ENCODE measurements at regions not wholly inside any gene's neighbourhood (a gene's known extent, or its start where the extent isn't known, plus 50 kb on each side); places are given as distances from the start of the nearest gene placed in this dataset.

DNA sequence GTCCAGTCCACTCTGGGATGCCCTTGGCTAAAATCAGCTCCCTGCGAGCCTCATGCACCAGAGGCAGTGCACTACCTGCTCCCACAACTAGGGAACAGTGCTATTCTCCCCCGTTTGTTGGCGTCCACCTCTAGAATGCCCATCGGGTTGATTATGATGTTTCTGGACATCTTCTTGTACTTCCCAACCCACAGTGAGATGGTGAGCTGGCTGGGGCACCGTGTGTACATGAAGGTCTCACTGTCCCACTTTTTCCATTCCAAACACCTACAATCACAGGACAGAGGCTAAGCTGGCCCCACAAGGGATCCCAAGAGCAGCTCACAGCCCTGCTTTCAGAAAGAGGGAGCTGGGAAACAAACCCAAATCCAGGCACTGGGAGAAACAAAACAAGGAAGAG lies 126.2 kb upstream of the ZNF92 start:
- no peak for ATAC-seq (ENCODE audit: low read depth)
- Histone ChIP-seq H3K9me3 (ENCODE audit: severe bottlenecking) (no peaks in the 10 kb centered on the region), H3K27me3 (ENCODE audit: insufficient read depth, poor library complexity, severe bottlenecking) (no peaks in the 10 kb centered on the region), H3K27ac (ENCODE audit: poor library complexity, severe bottlenecking) (no peak overlapping the region), H3K4me1 (ENCODE audit: insufficient read depth, poor library complexity, severe bottlenecking) (no peaks in the 10 kb centered on the region), H3K36me3 (ENCODE audit: low read depth) (no peaks in the 10 kb centered on the region), H3K4me3 (ENCODE audit: severe bottlenecking) (no peak overlapping the region)
- TF ChIP-seq, protein P1, sequence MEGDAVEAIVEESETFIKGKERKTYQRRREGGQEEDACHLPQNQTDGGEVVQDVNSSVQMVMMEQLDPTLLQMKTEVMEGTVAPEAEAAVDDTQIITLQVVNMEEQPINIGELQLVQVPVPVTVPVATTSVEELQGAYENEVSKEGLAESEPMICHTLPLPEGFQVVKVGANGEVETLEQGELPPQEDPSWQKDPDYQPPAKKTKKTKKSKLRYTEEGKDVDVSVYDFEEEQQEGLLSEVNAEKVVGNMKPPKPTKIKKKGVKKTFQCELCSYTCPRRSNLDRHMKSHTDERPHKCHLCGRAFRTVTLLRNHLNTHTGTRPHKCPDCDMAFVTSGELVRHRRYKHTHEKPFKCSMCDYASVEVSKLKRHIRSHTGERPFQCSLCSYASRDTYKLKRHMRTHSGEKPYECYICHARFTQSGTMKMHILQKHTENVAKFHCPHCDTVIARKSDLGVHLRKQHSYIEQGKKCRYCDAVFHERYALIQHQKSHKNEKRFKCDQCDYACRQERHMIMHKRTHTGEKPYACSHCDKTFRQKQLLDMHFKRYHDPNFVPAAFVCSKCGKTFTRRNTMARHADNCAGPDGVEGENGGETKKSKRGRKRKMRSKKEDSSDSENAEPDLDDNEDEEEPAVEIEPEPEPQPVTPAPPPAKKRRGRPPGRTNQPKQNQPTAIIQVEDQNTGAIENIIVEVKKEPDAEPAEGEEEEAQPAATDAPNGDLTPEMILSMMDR (IDR thresholded peaks at IDR 0.05; ENCODE audit: poor library complexity, severe bottlenecking), result no peak
- DNase-seq (ENCODE audit: low spot score), result no peak

DNA sequence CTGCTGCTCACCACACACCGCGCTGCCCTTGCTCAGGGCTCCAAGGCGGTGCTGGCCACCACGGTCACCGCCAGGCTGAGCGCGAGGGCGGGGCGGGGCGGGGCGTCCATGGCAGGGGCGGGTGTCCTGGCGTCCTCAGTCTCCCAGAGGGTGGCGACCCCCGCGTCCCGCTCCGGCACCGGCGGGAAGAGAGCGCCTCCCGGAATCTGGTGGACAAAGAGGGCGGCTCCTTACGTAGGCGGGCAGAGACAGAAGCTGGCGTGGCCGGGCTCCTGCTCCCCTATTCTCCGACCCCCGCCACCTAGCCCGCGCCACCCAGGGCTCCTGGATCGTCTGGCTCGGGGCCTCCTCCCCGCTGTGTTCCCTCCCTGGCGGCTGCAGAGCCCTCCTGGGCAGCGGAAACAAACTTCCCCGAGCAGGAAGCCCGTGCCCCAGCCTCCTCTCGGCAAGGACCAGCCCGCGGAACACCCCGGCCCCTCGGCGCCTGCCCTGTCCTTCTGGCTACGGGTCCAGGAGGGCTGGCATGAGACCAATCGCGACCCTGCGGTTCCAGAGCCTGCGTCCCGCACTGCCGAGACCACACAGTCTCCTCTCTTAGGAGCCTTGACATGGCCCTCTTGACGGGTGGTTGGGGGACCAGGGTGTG lies 133.8 kb upstream of the ZNF92 start:
- Histone ChIP-seq H3K27ac (ENCODE audit: poor library complexity, severe bottlenecking) (no peak overlapping the region), H3K9me3 (ENCODE audit: severe bottlenecking) (no peaks in the 10 kb centered on the region), H3K27me3 (ENCODE audit: insufficient read depth, poor library complexity, severe bottlenecking) (no peaks in the 10 kb centered on the region), H3K36me3 (ENCODE audit: low read depth) (no peaks in the 10 kb centered on the region), H3K4me1 (ENCODE audit: insufficient read depth, poor library complexity, severe bottlenecking) (no peaks in the 10 kb centered on the region), H3K4me3 (ENCODE audit: severe bottlenecking) (peak overlapping the region; percentile 31)
- ATAC-seq (ENCODE audit: low read depth), result peak; percentile 81
- no peak for DNase-seq (ENCODE audit: low spot score)
- TF ChIP-seq, protein P1 (IDR thresholded peaks at IDR 0.05; ENCODE audit: poor library complexity, severe bottlenecking), result peak; percentile 1

DNA sequence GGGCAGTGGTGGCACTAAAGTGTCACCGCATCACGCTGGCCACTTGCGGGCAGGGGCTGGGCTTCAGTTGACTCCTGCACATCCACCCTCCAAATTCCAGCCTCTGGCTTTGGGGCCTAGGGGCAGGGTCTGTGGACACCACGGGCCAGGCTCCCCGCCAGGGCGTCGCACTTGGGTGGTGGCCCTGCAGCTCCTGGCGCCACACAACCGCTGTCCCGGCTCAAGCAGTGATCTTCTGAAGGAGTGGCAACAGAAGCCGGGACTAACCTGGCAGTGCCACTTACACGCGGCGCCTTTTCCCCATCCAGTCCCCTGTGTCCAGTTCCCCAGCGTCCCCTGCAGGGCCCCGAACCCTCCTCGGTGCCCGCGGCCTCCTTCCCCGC lies 134.3 kb upstream of the ZNF92 start:
- Histone ChIP-seq H3K27me3 (ENCODE audit: insufficient read depth, poor library complexity, severe bottlenecking) (no peaks in the 10 kb centered on the region), H3K4me3 (ENCODE audit: severe bottlenecking) (peak overlapping the region; percentile 31), H3K4me1 (ENCODE audit: insufficient read depth, poor library complexity, severe bottlenecking) (no peaks in the 10 kb centered on the region), H3K27ac (ENCODE audit: poor library complexity, severe bottlenecking) (no peak overlapping the region), H3K9me3 (ENCODE audit: severe bottlenecking) (no peaks in the 10 kb centered on the region), H3K36me3 (ENCODE audit: low read depth) (no peaks in the 10 kb centered on the region)
- no peak for DNase-seq (ENCODE audit: low spot score)
- no peak for ATAC-seq (ENCODE audit: low read depth)
- TF ChIP-seq, protein P1 (IDR thresholded peaks at IDR 0.05; ENCODE audit: poor library complexity, severe bottlenecking), result no peak

DNA sequence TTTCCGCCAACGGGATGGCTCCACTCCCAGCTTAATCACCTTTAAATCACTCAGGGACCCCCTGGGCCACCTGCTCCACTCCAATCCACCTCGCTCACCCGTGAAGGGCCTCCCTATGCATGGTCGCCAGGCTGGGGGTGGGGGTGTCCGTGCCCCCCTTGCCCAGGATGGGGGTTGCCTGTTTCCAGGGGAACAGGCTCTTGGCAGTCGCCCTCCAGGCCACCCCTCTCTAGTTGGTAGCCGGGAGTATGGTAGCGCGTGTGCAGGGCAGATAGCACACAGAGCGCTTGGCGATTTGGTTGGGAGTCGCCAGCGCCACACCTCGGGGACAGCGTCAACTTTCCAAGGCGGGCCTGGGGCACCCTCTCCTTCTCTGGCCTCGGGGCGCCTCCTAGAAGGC lies 134.9 kb upstream of the ZNF92 start:
- Histone ChIP-seq H3K27ac (ENCODE audit: poor library complexity, severe bottlenecking) (no peak overlapping the region), H3K4me3 (ENCODE audit: severe bottlenecking) (no peak overlapping the region), H3K36me3 (ENCODE audit: low read depth) (no peaks in the 10 kb centered on the region), H3K27me3 (ENCODE audit: insufficient read depth, poor library complexity, severe bottlenecking) (no peaks in the 10 kb centered on the region), H3K9me3 (ENCODE audit: severe bottlenecking) (no peaks in the 10 kb centered on the region), H3K4me1 (ENCODE audit: insufficient read depth, poor library complexity, severe bottlenecking) (no peaks in the 10 kb centered on the region)
- no peak for ATAC-seq (ENCODE audit: low read depth)
- no peak for DNase-seq (ENCODE audit: low spot score)
- TF ChIP-seq, protein P1 (IDR thresholded peaks at IDR 0.05; ENCODE audit: poor library complexity, severe bottlenecking), result no peak

DNA sequence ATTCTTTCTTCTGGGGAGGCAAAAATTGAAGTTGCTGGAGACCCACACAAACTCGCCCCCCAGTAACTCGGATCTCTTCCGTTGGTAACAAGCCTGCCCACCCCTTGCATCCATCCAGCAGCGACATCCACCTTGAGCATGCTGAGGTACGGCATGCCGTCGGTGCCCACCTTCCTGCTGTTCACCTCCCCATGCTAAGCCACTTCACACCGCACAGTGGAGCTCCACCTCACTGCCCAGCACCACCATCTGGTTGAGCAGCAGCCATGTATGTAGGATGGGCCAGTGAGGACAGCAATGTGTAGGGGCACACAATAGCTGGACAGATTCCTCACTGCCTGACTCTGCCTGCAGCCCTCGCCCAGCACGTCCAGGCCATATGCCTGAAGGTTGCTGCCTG lies 138.1 kb upstream of the ZNF92 start:
- ATAC-seq (ENCODE audit: low read depth), result no peak

More for the DNA sequence above, 138.1 kb upstream of the ZNF92 start:
- no peaks in the 10 kb centered on the region for H3K4me1 ChIP-seq (ENCODE audit: insufficient read depth, poor library complexity, severe bottlenecking)
- no peaks in the 10 kb centered on the region for H3K9me3 ChIP-seq (ENCODE audit: severe bottlenecking)
- DNase-seq (ENCODE audit: low spot score), result no peak
- H3K27ac ChIP-seq (ENCODE audit: poor library complexity, severe bottlenecking), result no peak overlapping the region
- no peaks in the 10 kb centered on the region for H3K36me3 ChIP-seq (ENCODE audit: low read depth)
- TF ChIP-seq, protein P1 (IDR thresholded peaks at IDR 0.05; ENCODE audit: poor library complexity, severe bottlenecking), result no peak
- no peak overlapping the region for H3K4me3 ChIP-seq (ENCODE audit: severe bottlenecking)
- no peaks in the 10 kb centered on the region for H3K27me3 ChIP-seq (ENCODE audit: insufficient read depth, poor library complexity, severe bottlenecking)

All from RWPE2 (cell line).